Uterus (tissue), 2 donors: ENCODE measurements at regions not wholly inside any gene's neighbourhood (a gene's known extent, or its start where the extent isn't known, plus 50 kb on each side); places are given as distances from the start of the nearest gene placed in this dataset.

ENCODE experiments used
- POLR2A ChIP-seq, 2 donors: fragments of 450-650 bp; IDR thresholded peaks; one replicate each; pipeline ENCODE4 v1.6.1; 2016; ENCODE audit warnings: antibody characterized with exemption in 2 of 2, mild to moderate bottlenecking in 1 of 2, moderate library complexity in 1 of 2
- TF ChIP-seq, protein P1 (sequence below), 4 experiments: fragments of 200-600 bp in 2 of 4; fragments of 450-650 bp in 2 of 4; sonication (generic) in 2 of 4; IDR thresholded peaks; one replicate each; pipeline ENCODE4 v1.5.1; 2016 to 2019; ENCODE audit warnings: antibody characterized with exemption in 4 of 4, mild to moderate bottlenecking in 2 of 4, moderate library complexity in 1 of 4

DNA sequence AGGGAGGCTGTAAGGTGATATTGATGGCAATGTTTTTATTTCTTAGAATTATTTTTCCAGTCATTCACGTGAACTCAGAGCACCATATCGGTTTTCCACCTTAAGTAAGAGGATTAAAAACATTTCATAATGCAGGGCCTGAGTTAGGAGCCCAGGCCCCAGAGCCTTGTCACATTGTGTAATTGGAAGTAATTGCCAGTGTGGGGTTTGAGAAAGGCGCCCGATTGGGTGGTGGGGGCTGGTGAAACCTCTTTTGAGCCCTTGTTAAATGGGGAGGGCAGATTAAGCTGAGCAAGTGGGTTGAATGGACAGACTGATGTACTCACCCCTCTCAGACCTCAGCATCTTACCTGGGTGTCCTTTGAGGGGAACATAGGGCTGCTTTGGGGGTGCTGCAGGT, 116.7 kb upstream of the PITX1 start:
- TF ChIP-seq, protein P1, sequence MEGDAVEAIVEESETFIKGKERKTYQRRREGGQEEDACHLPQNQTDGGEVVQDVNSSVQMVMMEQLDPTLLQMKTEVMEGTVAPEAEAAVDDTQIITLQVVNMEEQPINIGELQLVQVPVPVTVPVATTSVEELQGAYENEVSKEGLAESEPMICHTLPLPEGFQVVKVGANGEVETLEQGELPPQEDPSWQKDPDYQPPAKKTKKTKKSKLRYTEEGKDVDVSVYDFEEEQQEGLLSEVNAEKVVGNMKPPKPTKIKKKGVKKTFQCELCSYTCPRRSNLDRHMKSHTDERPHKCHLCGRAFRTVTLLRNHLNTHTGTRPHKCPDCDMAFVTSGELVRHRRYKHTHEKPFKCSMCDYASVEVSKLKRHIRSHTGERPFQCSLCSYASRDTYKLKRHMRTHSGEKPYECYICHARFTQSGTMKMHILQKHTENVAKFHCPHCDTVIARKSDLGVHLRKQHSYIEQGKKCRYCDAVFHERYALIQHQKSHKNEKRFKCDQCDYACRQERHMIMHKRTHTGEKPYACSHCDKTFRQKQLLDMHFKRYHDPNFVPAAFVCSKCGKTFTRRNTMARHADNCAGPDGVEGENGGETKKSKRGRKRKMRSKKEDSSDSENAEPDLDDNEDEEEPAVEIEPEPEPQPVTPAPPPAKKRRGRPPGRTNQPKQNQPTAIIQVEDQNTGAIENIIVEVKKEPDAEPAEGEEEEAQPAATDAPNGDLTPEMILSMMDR (IDR thresholded peaks at IDR 0.05) = no peak
- no peak for TF ChIP-seq POLR2A (IDR thresholded peaks at IDR 0.05)
